HepG2 (cell line): ENCODE measurements at regions not wholly inside any gene's neighbourhood (a gene's known extent, or its start where the extent isn't known, plus 50 kb on each side); places are given as distances from the start of the nearest gene placed in this dataset.

Experiments
- ADNP ChIP-seq: sonication (generic); formaldehyde crosslinking; IDR thresholded peaks from 2 replicates; pipeline ENCODE4 v1.4.0; 2020; ENCODE audit warnings: missing genetic modification reagents
- ATF6 ChIP-seq: sonication (generic); formaldehyde crosslinking; conservative IDR thresholded peaks from 2 replicates; pipeline ENCODE4 v1.4.0; 2020; ENCODE audit warnings: missing genetic modification reagents
- ISX ChIP-seq: sonication (generic); formaldehyde crosslinking; conservative IDR thresholded peaks from 2 replicates; pipeline ENCODE4 v1.5.0; 2020; ENCODE audit warnings: missing genetic modification reagents
- KAT2B ChIP-seq: fragments of 150-350 bp; IDR thresholded peaks from 2 replicates; pipeline ENCODE4 v1.6.1; 2014; ENCODE audit warnings: low read depth, low read length, borderline replicate concordance
- MTA1 ChIP-seq: sonication (generic); formaldehyde crosslinking; IDR thresholded peaks from 2 replicates; pipeline ENCODE4 v1.4.0; 2020; ENCODE audit warnings: missing genetic modification reagents, mild to moderate bottlenecking, borderline replicate concordance
- ONECUT2 ChIP-seq: sonication (generic); formaldehyde crosslinking; IDR thresholded peaks from 2 replicates; pipeline ENCODE4 v1.4.0; 2020; ENCODE audit warnings: missing genetic modification reagents
- PLSCR1 ChIP-seq: sonication (generic); formaldehyde crosslinking; IDR thresholded peaks from 2 replicates; pipeline ENCODE4 v1.5.0; 2020; ENCODE audit warnings: missing genetic modification reagents, mild to moderate bottlenecking, borderline replicate concordance
- TBL1XR1 ChIP-seq: fragments of 150-350 bp; IDR thresholded peaks from 2 replicates; pipeline ENCODE4 v1.6.1; 2014; ENCODE audit warnings: borderline replicate concordance, low read length; ENCODE audit not compliant: partially characterized antibody
- ZHX2 ChIP-seq, 2 experiments: sonication (generic) in 1 of 2; formaldehyde crosslinking in 1 of 2; IDR thresholded peaks; 2 replicates each; pipeline versions ENCODE4 v1.6.1 to v1.9.0; 2014 to 2022; ENCODE audit warnings: antibody characterized with exemption in 1 of 2, borderline replicate concordance in 1 of 2, inconsistent platforms in 1 of 2, low read depth in 1 of 2, missing genetic modification reagents in 1 of 2
- ZNF180 ChIP-seq: sonication (generic); formaldehyde crosslinking; IDR thresholded peaks from 2 replicates; pipeline ENCODE4 v1.4.0; 2020; ENCODE audit warnings: low read depth, missing genetic modification reagents, borderline replicate concordance
- ZNF280B ChIP-seq: sonication (generic); formaldehyde crosslinking; IDR thresholded peaks from 2 replicates; pipeline ENCODE4 v1.5.0; 2020; ENCODE audit warnings: missing genetic modification reagents, mild to moderate bottlenecking, borderline replicate concordance
- ZNF468 ChIP-seq: sonication (generic); formaldehyde crosslinking; IDR thresholded peaks from 2 replicates; pipeline ENCODE4 v1.8.0; 2022; ENCODE audit warnings: mild to moderate bottlenecking, moderate library complexity, missing genetic modification reagents
- ZNF558 ChIP-seq: sonication (generic); formaldehyde crosslinking; IDR thresholded peaks from 2 replicates; pipeline ENCODE4 v1.9.0; 2022; ENCODE audit warnings: mild to moderate bottlenecking, missing genetic modification reagents, borderline replicate concordance
- ZNF709 ChIP-seq: sonication (generic); formaldehyde crosslinking; IDR thresholded peaks from 2 replicates; pipeline ENCODE4 v1.5.0; 2020; ENCODE audit warnings: mild to moderate bottlenecking, missing genetic modification reagents

GRCh38 chr2:155266109-155266508 lies 567.6 kb downstream of the KCNJ3 start (continued):
- TF ChIP-seq ATF6 = no peak
- TF ChIP-seq PLSCR1 (CRISPR knock-in tag) = no peak
- no peak for TF ChIP-seq ADNP (CRISPR knock-in tag)
- no peak for TF ChIP-seq ZHX2 (IDR thresholded peaks at IDR 0.05; ENCODE audit: low read depth)
- no peak for TF ChIP-seq ZHX2 (CRISPR knock-in tag; IDR thresholded peaks at IDR 0.05; ENCODE audit: borderline replicate concordance)
- no peak for TF ChIP-seq ZNF558 (CRISPR knock-in tag)
- TF ChIP-seq MTA1 (CRISPR knock-in tag) = no peak
- TF ChIP-seq TBL1XR1 = no peak
- TF ChIP-seq ZNF180 = no peak
- no peak for TF ChIP-seq KAT2B
- TF ChIP-seq ZNF468 (CRISPR knock-in tag) = no peak
- no peak for TF ChIP-seq ISX (CRISPR knock-in tag)
- no peak for TF ChIP-seq ZNF709 (CRISPR knock-in tag)
- no peak for TF ChIP-seq ZNF280B (CRISPR knock-in tag)
- TF ChIP-seq ONECUT2 (CRISPR knock-in tag) = no peak
